ENCODE measurements at regions not wholly inside any gene's neighbourhood (a gene's known extent, or its start where the extent isn't known, plus 50 kb on each side); places are given as distances from the start of the nearest gene placed in this dataset.

GRCh38 chr15:29348336-29348914, 78.8 kb upstream of the NSMCE3 start:
- WGBS, result 59% methylated on average over 13 of the region's 13 CpGs
- no peaks in the 10 kb centered on the region for H3K9me3 ChIP-seq (ENCODE audit: control insufficient read depth in 4 of 4, low read length in 3 of 4)
- H3K36me3 ChIP-seq (ENCODE audit: control insufficient read depth in 4 of 4, insufficient read depth in 3 of 4, low read depth in 1 of 4, low read length in 3 of 4), result no peaks in the 10 kb centered on the region
- no peak overlapping the region for H3K9ac ChIP-seq (ENCODE audit: low read depth in 1 of 2, low read length in 2 of 2)
- no peak for TF ChIP-seq JUND (IDR thresholded peaks at IDR 0.05)
- TF ChIP-seq FOXA1 (IDR thresholded peaks at IDR 0.05), result no peak
- no peak for TF ChIP-seq RAD21 (IDR thresholded peaks at IDR 0.05)
- no peak for TF ChIP-seq TAF1 (conservative IDR thresholded peaks at IDR 0.05)
- no peak for TF ChIP-seq REST (IDR thresholded peaks at IDR 0.05)
- no peak for TF ChIP-seq ZBTB33 (IDR thresholded peaks at IDR 0.05)
- TF ChIP-seq HNF4G (IDR thresholded peaks at IDR 0.05), result no peak
- TF ChIP-seq EGR1 (IDR thresholded peaks at IDR 0.05; ENCODE audit: low read depth in 2 of 2), result no peak
- no peak for TF ChIP-seq NR2F2 (IDR thresholded peaks at IDR 0.05)
- no peak for TF ChIP-seq GABPA (IDR thresholded peaks at IDR 0.05 in 1 of 2, conservative IDR thresholded peaks at IDR 0.05 in 1 of 2)
- no peak for TF ChIP-seq ATF3 (IDR thresholded peaks at IDR 0.05)
- TF ChIP-seq FOXA2 (IDR thresholded peaks at IDR 0.05), result no peak
- no peak for TF ChIP-seq YY1 (IDR thresholded peaks at IDR 0.05)
- TF ChIP-seq SP1 (IDR thresholded peaks at IDR 0.05), result no peak
- no peak for TF ChIP-seq MAX (IDR thresholded peaks at IDR 0.05)
- no peak for TF ChIP-seq HNF4A (conservative IDR thresholded peaks at IDR 0.05)
- TF ChIP-seq RXRA (IDR thresholded peaks at IDR 0.05), result no peak
- TF ChIP-seq CTCF (IDR thresholded peaks at IDR 0.05; ENCODE audit: low read depth, low read length, missing input control), result no peak
- peaks cover 0 to 2% (median 0%) of the 10 kb centered on the region in 4 donors for H3K27me3 ChIP-seq (ENCODE audit: control insufficient read depth in 4 of 4, insufficient read depth in 4 of 4, low read length in 3 of 4)
- H3K27ac ChIP-seq (ENCODE audit: low read depth in 1 of 2, low read length in 2 of 2), result no peak overlapping the region
- no peak overlapping the region for H3K4me3 ChIP-seq (ENCODE audit: low read depth in 1 of 3, low read length in 3 of 3)
- no peak for DNase-seq (ENCODE audit: low spot score)
- H3K4me1 ChIP-seq (ENCODE audit: control insufficient read depth in 4 of 4, insufficient read depth in 4 of 4, low read length in 3 of 4), result no peaks in the 10 kb centered on the region

Measured in liver (tissue), 8 donors.